HG03108 (cell line): ENCODE measurements at regions not wholly inside any gene's neighbourhood (a gene's known extent, or its start where the extent isn't known, plus 50 kb on each side); places are given as distances from the start of the nearest gene placed in this dataset.
"Not testable (repeated sequence)": the region's sequence is repeated elsewhere in the genome, so short reads cannot be mapped to it uniquely, and the experiment has no call there.

Experiments used
- ATAC-seq: cut with Tn5 transposase; IDR thresholded peaks from one replicate; pipeline ENCODE4 v1.9.1; 2021; ENCODE audit warnings: moderate library complexity; ENCODE audit not compliant: unreplicated experiment

GRCh38 chr15:85263842-85264440 lies 116.5 kb upstream of the AKAP13 start:
- ATAC-seq, result not testable (repeated sequence)

- not testable (repeated sequence) for ATAC-seq
Observed at GRCh38 chr15:85264614-85265190, 115.7 kb upstream of the AKAP13 start.

GRCh38 chr15:85267158-85267857 lies 113.1 kb upstream of the AKAP13 start:
- not testable (repeated sequence) for ATAC-seq

- ATAC-seq, result no peak
Observed at GRCh38 chr15:85274315-85275050, 105.9 kb upstream of the AKAP13 start.

- no peak for ATAC-seq
Observed at GRCh38 chr15:85276508-85276907, 103.9 kb upstream of the AKAP13 start.

GRCh38 chr15:85276921-85277320 lies 103.5 kb upstream of the AKAP13 start:
- ATAC-seq, result no peak

- no peak for ATAC-seq
Observed at GRCh38 chr15:85277847-85278370, 102.5 kb upstream of the AKAP13 start.

- no peak for ATAC-seq
Observed at GRCh38 chr15:85280203-85280602, 100.2 kb upstream of the AKAP13 start.

GRCh38 chr15:85281293-85281882 lies 99.0 kb upstream of the AKAP13 start:
- no peak for ATAC-seq

GRCh38 chr15:85282504-85283115 lies 97.8 kb upstream of the AKAP13 start:
- no peak for ATAC-seq

GRCh38 chr15:85283815-85284214 lies 96.6 kb upstream of the AKAP13 start:
- peak; percentile 74 for ATAC-seq

GRCh38 chr15:85284497-85284896 lies 95.9 kb upstream of the AKAP13 start:
- peak; percentile 68 for ATAC-seq

GRCh38 chr15:85289677-85290365 lies 90.6 kb upstream of the AKAP13 start:
- ATAC-seq, result no peak

- ATAC-seq, result not testable (repeated sequence)
Observed at GRCh38 chr15:85292583-85292982, 87.8 kb upstream of the AKAP13 start.

GRCh38 chr15:85296615-85297402 lies 83.6 kb upstream of the AKAP13 start:
- ATAC-seq, result peak; percentile 94

- no peak for ATAC-seq
Observed at GRCh38 chr15:85297537-85297936, 82.9 kb upstream of the AKAP13 start.

GRCh38 chr15:85298366-85298765 lies 82.0 kb upstream of the AKAP13 start:
- no peak for ATAC-seq

GRCh38 chr15:85298941-85299340 lies 81.5 kb upstream of the AKAP13 start:
- no peak for ATAC-seq

GRCh38 chr15:85302271-85302670 lies 78.1 kb upstream of the AKAP13 start:
- no peak for ATAC-seq
